Stimulated activated CD8-positive, alpha-beta memory T cell treated with anti-CD3 and anti-CD28 coated beads, Interleukin-15, amount 100 ng/mL, for 24 hours (primary cell): ENCODE measurements at regions not wholly inside any gene's neighbourhood (a gene's known extent, or its start where the extent isn't known, plus 50 kb on each side); places are given as distances from the start of the nearest gene placed in this dataset.

Experiments
- DNase-seq: peaks from one replicate; pipeline ENCODE4 v3.0.0-alpha.2; 2020; ENCODE audit warnings: low read depth

DNA sequence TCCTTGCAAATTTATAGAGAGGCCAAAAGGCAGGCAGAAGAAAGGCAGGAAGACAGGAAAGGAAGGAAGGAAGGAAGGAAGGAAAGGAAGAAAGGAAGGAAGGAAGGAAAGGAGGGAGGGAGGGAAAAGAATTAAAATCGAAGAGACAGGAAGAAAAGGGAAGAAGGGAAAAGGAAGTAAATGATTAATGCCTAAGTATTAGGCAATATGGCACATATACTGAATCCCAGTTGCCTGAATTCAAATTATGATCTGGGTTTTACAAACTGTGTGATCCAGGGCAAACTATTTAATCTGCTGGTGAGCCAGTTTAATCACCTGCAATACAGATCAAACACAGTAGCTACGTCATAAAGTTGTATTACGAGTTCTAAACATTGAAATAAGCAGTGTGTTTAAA lies 983.6 kb downstream of the FLRT2 start:
- DNase-seq = no peak

DNA sequence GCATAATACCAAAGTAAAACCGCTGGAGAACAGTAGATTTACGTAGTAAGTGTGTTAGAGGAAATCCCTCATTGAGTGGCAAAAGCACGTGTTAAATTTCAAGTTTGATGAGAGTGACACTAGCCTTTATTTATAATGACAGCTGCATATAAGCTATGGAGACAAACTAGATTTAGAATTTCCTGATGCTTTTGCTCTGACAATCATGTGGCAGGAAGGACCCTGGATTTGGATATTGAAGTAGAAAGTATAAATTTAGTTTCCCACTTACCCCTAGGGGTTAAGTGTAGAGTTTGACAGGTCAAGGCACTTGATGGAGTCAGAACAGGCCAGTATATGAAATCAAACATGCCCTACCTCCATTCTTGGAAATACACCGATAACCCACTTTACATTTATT lies 983.1 kb downstream of the FLRT2 start:
- DNase-seq = no peak

DNA sequence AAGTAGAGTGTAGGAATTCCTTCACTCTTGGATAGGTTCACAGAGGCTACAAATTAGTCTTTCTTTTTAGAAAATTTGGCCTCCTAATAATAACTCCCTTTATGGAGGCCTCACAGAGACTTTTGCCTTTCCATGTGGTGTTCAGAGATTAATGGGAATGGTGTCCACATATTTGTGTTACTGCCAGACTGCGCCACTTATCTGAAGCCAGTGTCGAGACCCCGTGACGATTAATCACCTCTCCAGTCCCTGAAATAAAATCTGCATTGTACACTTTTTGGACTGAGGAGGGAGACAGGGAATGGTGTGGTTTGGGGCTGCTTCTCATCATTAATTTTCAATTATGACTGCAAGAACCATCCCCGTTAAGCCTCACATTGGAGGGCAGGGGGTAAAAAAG lies 980.5 kb downstream of the FLRT2 start:
- DNase-seq = no peak

DNA sequence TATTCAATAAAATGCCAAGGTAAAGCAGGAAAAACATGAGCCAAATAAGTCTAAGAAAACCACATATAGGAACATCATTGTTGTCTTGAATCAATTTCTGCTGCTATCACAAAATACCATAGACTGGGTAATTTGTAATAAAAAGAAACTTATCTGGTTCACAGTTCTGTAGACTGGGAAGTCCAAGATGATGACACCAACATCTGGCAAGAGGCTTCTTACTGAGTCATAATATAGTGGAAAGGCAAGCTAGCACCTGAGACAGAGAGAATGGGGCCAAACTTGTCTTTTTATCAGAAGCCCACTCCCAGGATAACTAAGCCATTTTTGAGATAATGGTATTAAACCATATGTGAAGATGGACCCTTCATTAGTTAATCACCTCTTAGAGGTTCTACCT lies 975.9 kb downstream of the FLRT2 start:
- DNase-seq = no peak

- DNase-seq = no peak
Measured at GRCh38 chr14:86501611-86502010, 971.7 kb downstream of the FLRT2 start.

DNA sequence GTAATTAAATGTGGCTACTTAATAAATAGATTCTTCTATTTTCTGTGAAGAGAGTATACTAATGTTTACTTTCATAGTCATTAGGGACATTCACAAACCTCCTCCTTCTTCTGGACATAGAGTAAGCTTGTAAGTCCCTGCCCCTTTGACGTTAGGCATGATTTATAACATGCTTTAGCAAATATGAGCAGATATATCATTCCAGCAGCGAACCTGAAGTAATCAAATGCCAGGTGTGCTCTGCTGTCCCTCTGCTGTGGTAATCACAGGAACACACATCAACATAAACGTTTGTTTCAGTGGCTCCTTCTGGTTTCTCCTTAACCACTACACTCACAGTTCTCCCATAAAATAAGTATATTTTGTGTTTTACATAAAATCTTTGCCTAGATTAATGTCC lies 961.8 kb downstream of the FLRT2 start:
- no peak for DNase-seq

GRCh38 chr14:86481104-86481503 lies 951.2 kb downstream of the FLRT2 start:
- DNase-seq = no peak

GRCh38 chr14:86464341-86464740 lies 934.4 kb downstream of the FLRT2 start:
- no peak for DNase-seq

DNA sequence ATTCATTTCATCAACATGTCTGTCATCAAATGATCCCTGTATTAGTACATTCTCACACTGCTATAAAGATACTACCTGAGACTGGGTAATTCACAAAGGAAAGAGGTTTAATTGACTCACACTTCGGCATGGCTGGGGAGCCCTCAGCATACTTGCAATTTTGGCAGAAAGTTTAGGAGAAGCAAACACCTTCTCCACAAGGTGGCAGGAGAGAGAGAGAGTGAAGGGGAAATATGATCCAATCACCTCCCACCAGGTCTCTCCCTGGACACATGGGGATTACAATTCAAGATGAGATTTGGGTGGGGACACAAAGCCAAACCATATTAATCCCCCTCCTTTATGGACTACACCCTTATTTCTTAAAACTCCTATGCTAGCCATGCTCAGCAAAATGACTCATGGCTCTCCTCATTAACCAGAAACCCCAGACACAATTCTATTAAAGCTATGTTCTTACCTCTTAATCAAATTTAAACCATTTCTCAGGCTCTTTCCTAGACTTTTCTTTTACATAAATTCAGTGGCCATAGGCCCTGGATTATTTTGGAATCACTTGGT lies 932.3 kb downstream of the FLRT2 start:
- no peak for DNase-seq

GRCh38 chr14:86457481-86458135 lies 927.7 kb downstream of the FLRT2 start:
- no peak for DNase-seq

GRCh38 chr14:86450085-86450484 lies 920.1 kb downstream of the FLRT2 start:
- no peak for DNase-seq

DNA sequence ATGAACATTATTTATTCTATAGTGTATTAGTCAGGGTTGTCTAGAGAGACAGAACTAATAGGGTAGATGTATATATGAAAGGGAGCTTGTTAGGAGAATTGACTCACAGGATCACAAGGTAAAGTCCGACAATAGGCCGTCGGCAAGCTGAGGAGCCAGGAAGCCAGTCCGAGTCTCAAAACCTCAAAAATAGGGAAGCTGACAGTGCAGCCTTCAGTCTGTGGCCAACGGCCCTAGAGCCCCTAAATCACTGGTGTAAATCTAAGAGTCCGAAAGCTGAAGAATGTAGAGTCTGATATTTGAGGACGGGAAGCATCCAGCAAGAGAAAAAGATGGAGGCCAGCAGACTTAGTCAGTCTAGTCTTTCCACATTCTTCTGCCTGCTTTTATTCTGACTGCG lies 912.2 kb downstream of the FLRT2 start:
- DNase-seq = no peak

GRCh38 chr14:86430853-86431252 lies 900.9 kb downstream of the FLRT2 start:
- no peak for DNase-seq

DNA sequence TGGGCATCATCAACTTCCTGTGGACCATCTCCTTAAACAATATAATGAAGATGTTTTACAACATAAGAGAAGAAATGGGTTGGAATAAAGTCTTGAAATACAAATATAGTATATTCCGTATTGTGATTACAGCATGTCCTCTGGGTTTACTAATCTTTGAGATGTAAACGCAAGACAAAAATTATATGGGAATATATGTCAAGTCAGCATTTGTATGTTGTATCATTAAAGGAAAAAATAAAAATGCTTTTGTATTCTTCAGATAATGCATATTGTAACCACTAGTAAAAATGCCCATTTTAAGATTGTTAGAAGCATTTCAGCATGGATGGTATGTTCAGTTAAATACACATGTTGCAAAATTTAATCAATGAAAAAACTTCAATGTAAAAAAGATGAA lies 893.3 kb downstream of the FLRT2 start:
- no peak for DNase-seq

GRCh38 chr14:86420131-86420530 lies 890.2 kb downstream of the FLRT2 start:
- no peak for DNase-seq

DNA sequence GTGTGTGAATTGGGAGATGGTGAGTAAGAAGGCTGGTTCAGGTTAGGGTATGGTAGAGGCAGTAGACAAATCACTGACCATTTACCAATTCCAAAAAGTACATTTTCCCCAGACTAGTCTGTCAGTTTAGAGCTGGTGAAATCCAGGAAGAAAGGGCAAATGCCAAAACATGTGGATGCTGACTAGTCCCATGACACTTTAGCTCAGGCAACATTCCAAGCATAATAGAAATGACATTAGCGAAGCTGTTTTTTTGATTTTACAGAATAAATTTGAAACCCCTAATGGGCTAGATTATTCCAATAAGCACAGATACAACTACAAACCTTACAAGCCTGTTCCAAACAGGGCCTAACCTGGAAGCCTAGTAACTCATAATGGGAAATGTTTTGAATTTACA lies 884.2 kb downstream of the FLRT2 start:
- DNase-seq = no peak

DNA sequence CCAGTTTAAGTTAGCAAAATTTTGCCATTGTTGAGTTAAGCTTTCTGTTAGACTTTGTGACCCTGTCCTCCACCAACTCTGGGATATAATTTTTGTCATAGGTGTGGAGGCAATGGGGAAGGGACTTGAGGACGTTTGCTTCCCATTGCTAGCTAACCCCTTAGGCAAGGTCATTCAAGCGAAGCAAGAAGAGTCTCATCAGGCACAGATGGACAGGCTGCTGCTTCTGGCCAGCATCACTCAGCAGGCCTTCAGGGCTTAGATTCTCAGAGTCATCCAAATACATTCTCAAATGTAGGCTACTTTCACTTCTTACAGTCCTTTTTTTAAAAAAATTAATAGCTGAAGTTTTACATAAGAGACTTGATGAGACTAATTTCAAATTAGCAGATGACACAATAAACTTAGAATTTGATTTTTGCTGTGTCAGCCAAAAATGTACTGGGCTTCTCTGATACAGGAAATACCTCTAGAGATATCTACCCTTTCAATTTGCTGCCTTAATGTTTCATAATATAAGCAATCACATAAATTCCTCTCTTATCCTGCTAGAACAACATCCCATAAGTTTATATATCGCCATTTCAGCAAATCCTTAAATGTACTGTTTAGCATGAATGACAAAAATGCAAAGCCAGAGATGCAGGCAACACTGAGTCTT lies 875.2 kb downstream of the FLRT2 start:
- DNase-seq = no peak

- DNase-seq = no peak
Measured at GRCh38 chr14:86404425-86404824, 874.5 kb downstream of the FLRT2 start.

GRCh38 chr14:86402545-86402944 lies 872.6 kb downstream of the FLRT2 start:
- DNase-seq = no peak

- no peak for DNase-seq
Measured at GRCh38 chr14:86391085-86391484, 861.1 kb downstream of the FLRT2 start.

DNA sequence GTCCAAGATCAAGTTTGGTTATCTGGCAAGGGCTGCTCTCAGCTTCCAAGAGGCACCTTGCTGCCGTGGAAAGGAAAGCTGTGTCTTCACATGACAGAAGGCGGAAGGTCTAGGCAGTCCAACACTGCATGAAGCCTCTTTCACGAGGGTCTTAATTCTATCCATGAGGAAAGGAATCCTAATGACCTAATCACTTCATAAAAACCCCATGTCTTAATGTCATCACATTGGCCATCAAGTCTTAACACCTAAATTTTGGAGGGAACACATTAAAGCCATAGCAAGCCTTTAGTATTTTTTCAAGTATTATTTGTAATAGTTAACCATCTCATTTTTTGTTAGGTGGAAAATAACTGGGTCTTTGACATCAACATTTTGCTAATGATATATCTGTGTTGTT lies 858.3 kb downstream of the FLRT2 start:
- DNase-seq = no peak

GRCh38 chr14:86373886-86374285 lies 843.9 kb downstream of the FLRT2 start:
- DNase-seq = no peak

GRCh38 chr14:86372402-86372801 lies 842.5 kb downstream of the FLRT2 start:
- no peak for DNase-seq

DNA sequence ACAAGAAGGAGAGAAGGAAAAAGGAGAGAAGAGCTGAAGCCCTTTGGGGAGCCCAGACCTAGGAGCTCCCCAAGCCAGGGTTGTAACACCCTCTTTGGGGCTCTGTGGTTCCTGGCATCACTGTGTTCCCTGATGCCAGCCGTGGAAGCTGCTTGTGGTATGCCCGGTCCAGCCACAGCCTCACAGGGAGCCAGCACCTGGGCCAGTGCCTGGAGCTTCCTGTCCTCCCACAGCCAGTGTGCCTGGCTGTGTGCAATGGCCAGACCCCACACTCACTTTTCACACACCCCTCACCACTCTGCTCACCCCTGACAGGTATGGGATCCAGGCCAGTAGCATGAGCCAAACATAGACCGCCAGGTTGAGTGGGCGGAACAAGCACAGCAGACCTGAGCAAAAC lies 834.7 kb downstream of the FLRT2 start:
- DNase-seq = no peak
